ENCODE measurements at regions not wholly inside any gene's neighbourhood (a gene's known extent, or its start where the extent isn't known, plus 50 kb on each side); places are given as distances from the start of the nearest gene placed in this dataset.

- Histone ChIP-seq H3K79me2 (ENCODE audit: insufficient read depth, low read length) (no peaks in the 10 kb centered on the region), H4K91ac (ENCODE audit: insufficient read length, low read depth, low read length) (no peak overlapping the region), H4K5ac (ENCODE audit: insufficient read length, low read depth, low read length) (no peak overlapping the region), H4K20me1 (ENCODE audit: control insufficient read depth, insufficient read depth, insufficient read length) (no peaks in the 10 kb centered on the region), H3K4me2 (ENCODE audit: insufficient read depth, insufficient read length, low read length) (no peak overlapping the region), H3T11ph (ENCODE audit: low read length) (no peak overlapping the region), H3K56ac (ENCODE audit: insufficient read length, low read depth, low read length) (no peak overlapping the region), H3K23ac (ENCODE audit: insufficient read length, low read depth, low read length) (no peak overlapping the region), H2BK5ac (ENCODE audit: insufficient read length, low read length) (no peak overlapping the region), H2BK120ac (ENCODE audit: low read depth, low read length, poor library complexity, severe bottlenecking) (no peak overlapping the region), H3K9me3 (ENCODE audit: control insufficient read depth, low read depth, low read length) (no peaks in the 10 kb centered on the region), H3K14ac (ENCODE audit: insufficient read depth, low read length) (no peak overlapping the region), H3K4ac (ENCODE audit: low read depth, low read length) (no peak overlapping the region), H3K23me2 (ENCODE audit: insufficient read length, low read depth, low read length, poor library complexity, severe bottlenecking) (no peaks in the 10 kb centered on the region), H3K27ac (ENCODE audit: insufficient read length, low read depth, low read length) (no peak overlapping the region), H2BK20ac (ENCODE audit: low read depth, low read length, poor library complexity, severe bottlenecking) (no peak overlapping the region), H2AK5ac (ENCODE audit: insufficient read length, low read length) (no peak overlapping the region), H3K27me3 (ENCODE audit: insufficient read depth, low read length) (no peaks in the 10 kb centered on the region), H3K9ac (ENCODE audit: extremely low read depth, insufficient read length, low read length) (no peak overlapping the region), H2BK15ac (ENCODE audit: low read depth, low read length) (no peak overlapping the region), H4K8ac (replicated peaks; ENCODE audit: insufficient read length, low read depth, low read length) (no peak overlapping the region), H3K4me1 (ENCODE audit: insufficient read depth, low read length) (0 out of 2 replicates have a peak, but pooled peaks cover 2% of the 10 kb centered on the region), H2AFZ (ENCODE audit: low read length) (no peak overlapping the region), H2BK12ac (ENCODE audit: insufficient read length, low read depth, low read length) (no peak overlapping the region), H3K79me1 (ENCODE audit: insufficient read depth, low read depth, low read length, poor library complexity, severe bottlenecking) (no peaks in the 10 kb centered on the region), H3K18ac (ENCODE audit: insufficient read length, low read depth, low read length) (no peak overlapping the region)
- DNase-seq: no peak
- Mint-ChIP-seq H3K9me3 (peaks cover 10 to 14% of the 10 kb centered on the region in 2 experiments), H3K27ac (no peak overlapping the region), H3K4me1 (peaks cover 14 to 15% of the 10 kb centered on the region in 2 experiments), H3K27me3 (ENCODE audit: low read depth) (peaks cover 33% of the 10 kb centered on the region), H3K4me3 (no peak overlapping the region), H3K36me3 (ENCODE audit: insufficient read depth in 1 of 3, low read depth in 3 of 3) (peaks cover 0 to 9% (median 3%) of the 10 kb centered on the region in 3 experiments; a peak in 4 of 7 replicates)
- no peak for TF ChIP-seq CTCF (conservative IDR thresholded peaks at IDR 0.05)
- WGBS (ENCODE audit: extremely low coverage, insufficient read length, low lambda C conversion rate): no CpG with 5 or more reads among the region's 3 CpGs
Measured at GRCh38 chr14:89036371-89036770, 211.9 kb downstream of the TTC8 start.
